ENCODE measurements at regions not wholly inside any gene's neighbourhood (a gene's known extent, or its start where the extent isn't known, plus 50 kb on each side); places are given as distances from the start of the nearest gene placed in this dataset.

DNA sequence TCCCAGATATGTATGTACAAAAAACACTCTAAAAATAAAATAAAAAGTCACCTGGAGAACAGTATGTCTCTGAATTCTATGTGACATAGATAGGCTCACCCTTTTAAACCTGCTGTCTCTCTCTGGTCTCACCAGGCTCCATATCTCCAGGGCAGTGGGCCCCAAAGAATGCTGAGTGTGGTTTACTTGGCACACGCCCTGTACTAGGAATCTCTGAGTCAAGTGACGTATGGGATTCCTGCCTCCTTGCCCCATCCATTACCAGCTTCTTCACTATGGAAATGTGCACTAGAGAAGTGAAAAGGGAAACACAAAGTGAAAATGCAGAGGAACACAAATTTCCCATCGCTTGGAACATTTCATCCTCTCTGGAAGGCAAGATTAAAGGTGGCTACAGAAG, 722.2 kb upstream of the TENM4 start:
- DNase-seq (ENCODE audit: low spot score), result no peak
- no peak for TF ChIP-seq CTCF (IDR thresholded peaks at IDR 0.05; ENCODE audit: unreplicated experiment)
- H3K27me3 Mint-ChIP-seq (ENCODE audit: unreplicated experiment), result no peaks in the 10 kb centered on the region
- no peak overlapping the region for H3K4me3 Mint-ChIP-seq (ENCODE audit: unreplicated experiment)
- H3K4me1 Mint-ChIP-seq (ENCODE audit: unreplicated experiment), result no peaks in the 10 kb centered on the region
- no peaks in the 10 kb centered on the region for H3K9me3 Mint-ChIP-seq (ENCODE audit: unreplicated experiment)
- H3K27ac Mint-ChIP-seq (ENCODE audit: unreplicated experiment), result no peak overlapping the region
- H3K36me3 Mint-ChIP-seq (ENCODE audit: low read depth, unreplicated experiment), result no peaks in the 10 kb centered on the region

DNA sequence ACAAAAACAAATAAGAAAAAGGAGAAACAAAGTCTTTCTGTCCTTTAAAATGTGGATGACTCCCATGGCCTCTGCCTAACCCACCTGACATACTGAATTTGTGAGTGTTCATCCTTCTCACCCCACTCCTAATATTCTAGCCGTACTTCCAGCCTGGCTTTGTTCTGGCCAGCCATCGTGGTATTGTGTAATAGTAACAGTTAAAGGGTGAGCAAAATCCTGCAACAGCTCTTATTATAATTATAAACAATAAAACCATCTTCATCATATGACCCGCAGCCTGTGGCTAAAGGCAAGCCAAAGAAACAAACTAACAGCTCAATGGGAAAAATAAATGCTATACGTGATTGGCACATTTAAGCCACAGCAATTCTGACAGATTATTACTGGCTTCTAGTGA, 721.6 kb upstream of the TENM4 start:
- Mint-ChIP-seq H3K9me3 (ENCODE audit: unreplicated experiment) (no peaks in the 10 kb centered on the region), H3K4me3 (ENCODE audit: unreplicated experiment) (no peak overlapping the region), H3K27ac (ENCODE audit: unreplicated experiment) (no peak overlapping the region), H3K36me3 (ENCODE audit: low read depth, unreplicated experiment) (no peaks in the 10 kb centered on the region), H3K4me1 (ENCODE audit: unreplicated experiment) (no peaks in the 10 kb centered on the region), H3K27me3 (ENCODE audit: unreplicated experiment) (no peaks in the 10 kb centered on the region)
- no peak for TF ChIP-seq CTCF (IDR thresholded peaks at IDR 0.05; ENCODE audit: unreplicated experiment)
- no peak for DNase-seq (ENCODE audit: low spot score)

DNA sequence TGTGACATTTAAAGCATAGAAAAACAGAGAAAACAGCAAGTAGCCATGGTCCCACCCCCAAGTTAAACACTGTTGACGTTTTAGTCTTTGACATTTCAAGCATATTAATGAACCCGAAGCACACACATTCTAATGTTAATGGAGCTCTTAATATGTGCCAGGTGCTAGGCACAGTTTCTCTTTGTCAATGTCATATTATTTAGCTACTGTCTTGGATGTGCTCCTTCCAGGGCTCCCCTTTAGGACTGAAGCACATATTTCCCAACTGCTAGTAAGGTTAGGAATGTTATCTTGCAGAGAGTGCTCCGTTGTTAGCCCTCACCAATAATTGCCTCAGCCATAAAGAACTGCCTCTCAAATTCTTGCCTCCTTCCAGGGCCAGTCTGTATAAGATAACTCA, 716.6 kb upstream of the TENM4 start:
- no peaks in the 10 kb centered on the region for H3K27me3 Mint-ChIP-seq (ENCODE audit: unreplicated experiment)
- H3K4me3 Mint-ChIP-seq (ENCODE audit: unreplicated experiment), result no peak overlapping the region
- H3K4me1 Mint-ChIP-seq (ENCODE audit: unreplicated experiment), result no peaks in the 10 kb centered on the region
- no peaks in the 10 kb centered on the region for H3K9me3 Mint-ChIP-seq (ENCODE audit: unreplicated experiment)
- no peak for DNase-seq (ENCODE audit: low spot score)
- no peaks in the 10 kb centered on the region for H3K36me3 Mint-ChIP-seq (ENCODE audit: low read depth, unreplicated experiment)
- no peak overlapping the region for H3K27ac Mint-ChIP-seq (ENCODE audit: unreplicated experiment)
- no peak for TF ChIP-seq CTCF (IDR thresholded peaks at IDR 0.05; ENCODE audit: unreplicated experiment)

DNA sequence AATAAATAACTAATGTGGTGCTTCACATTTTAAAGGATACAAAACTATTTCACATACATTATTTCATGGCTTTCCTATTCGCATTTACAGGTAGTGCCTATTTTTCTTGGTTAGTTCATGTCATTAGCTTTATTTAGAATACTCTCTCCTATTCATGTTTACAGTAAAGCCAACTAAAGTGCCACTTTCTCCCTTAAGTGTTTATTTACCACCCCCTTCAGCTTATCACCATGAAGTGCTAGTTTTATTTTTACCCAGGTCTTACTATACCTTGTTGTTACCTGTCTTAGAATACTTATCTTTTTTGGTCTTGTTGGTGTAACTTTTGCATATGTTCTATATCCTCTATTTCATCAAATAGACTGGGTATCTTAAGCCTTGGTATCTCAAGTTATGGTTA, 715.2 kb upstream of the TENM4 start:
- H3K4me1 Mint-ChIP-seq (ENCODE audit: unreplicated experiment), result no peaks in the 10 kb centered on the region
- TF ChIP-seq CTCF (IDR thresholded peaks at IDR 0.05; ENCODE audit: unreplicated experiment), result no peak
- no peak for DNase-seq (ENCODE audit: low spot score)
- no peaks in the 10 kb centered on the region for H3K36me3 Mint-ChIP-seq (ENCODE audit: low read depth, unreplicated experiment)
- no peak overlapping the region for H3K4me3 Mint-ChIP-seq (ENCODE audit: unreplicated experiment)
- H3K27ac Mint-ChIP-seq (ENCODE audit: unreplicated experiment), result no peak overlapping the region
- no peaks in the 10 kb centered on the region for H3K9me3 Mint-ChIP-seq (ENCODE audit: unreplicated experiment)
- no peaks in the 10 kb centered on the region for H3K27me3 Mint-ChIP-seq (ENCODE audit: unreplicated experiment)

- H3K36me3 Mint-ChIP-seq (ENCODE audit: low read depth, unreplicated experiment), result no peaks in the 10 kb centered on the region
- no peaks in the 10 kb centered on the region for H3K9me3 Mint-ChIP-seq (ENCODE audit: unreplicated experiment)
- no peaks in the 10 kb centered on the region for H3K27me3 Mint-ChIP-seq (ENCODE audit: unreplicated experiment)
- H3K4me1 Mint-ChIP-seq (ENCODE audit: unreplicated experiment), result no peaks in the 10 kb centered on the region
- peak; percentile 22 for DNase-seq (ENCODE audit: low spot score)
- TF ChIP-seq CTCF (IDR thresholded peaks at IDR 0.05; ENCODE audit: unreplicated experiment), result peak; percentile 60
- H3K27ac Mint-ChIP-seq (ENCODE audit: unreplicated experiment), result no peak overlapping the region
- H3K4me3 Mint-ChIP-seq (ENCODE audit: unreplicated experiment), result no peak overlapping the region
These were observed 714.7 kb upstream of the TENM4 start for GRCh38 chr11:80155412-80156017.
